ENCODE measurements at regions not wholly inside any gene's neighbourhood (a gene's known extent, or its start where the extent isn't known, plus 50 kb on each side); places are given as distances from the start of the nearest gene placed in this dataset.
A peak's percentile ranks its signal among the peaks of the same experiment; 100 is the strongest.

DNA sequence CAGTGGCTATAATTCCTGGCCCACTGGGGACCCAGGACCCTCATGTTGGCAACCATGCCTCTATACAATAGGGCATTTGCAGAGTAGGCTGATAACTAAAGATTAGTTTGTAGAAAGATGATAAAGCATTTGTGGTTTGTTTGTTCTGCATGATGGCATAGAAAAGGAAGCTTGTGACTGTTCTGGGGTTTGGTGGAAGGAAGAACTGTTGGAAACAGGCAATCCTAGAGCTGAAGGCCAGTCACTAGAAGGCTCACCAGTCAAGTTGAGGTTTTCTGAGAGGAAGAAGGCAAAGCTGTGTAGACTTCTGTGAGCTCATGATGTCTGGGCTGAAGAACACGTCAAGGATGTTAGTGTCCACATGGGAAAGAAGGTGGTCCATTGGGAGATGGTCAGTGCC, 140.3 kb upstream of the VANGL1 start:
- H3K27ac ChIP-seq = no peak overlapping the region
- DNase-seq (ENCODE audit: low spot score) = no peak
- POLR2A ChIA-PET (ENCODE audit: low non-redundant PET) = no interaction called here
- CTCF ChIA-PET = interaction anchor here (1.1 kb wide), 1 partner anchor 44 kb away, joined by 3 read pairs; no protein-coding TSS in a partner anchor
- TF ChIP-seq, protein P1, sequence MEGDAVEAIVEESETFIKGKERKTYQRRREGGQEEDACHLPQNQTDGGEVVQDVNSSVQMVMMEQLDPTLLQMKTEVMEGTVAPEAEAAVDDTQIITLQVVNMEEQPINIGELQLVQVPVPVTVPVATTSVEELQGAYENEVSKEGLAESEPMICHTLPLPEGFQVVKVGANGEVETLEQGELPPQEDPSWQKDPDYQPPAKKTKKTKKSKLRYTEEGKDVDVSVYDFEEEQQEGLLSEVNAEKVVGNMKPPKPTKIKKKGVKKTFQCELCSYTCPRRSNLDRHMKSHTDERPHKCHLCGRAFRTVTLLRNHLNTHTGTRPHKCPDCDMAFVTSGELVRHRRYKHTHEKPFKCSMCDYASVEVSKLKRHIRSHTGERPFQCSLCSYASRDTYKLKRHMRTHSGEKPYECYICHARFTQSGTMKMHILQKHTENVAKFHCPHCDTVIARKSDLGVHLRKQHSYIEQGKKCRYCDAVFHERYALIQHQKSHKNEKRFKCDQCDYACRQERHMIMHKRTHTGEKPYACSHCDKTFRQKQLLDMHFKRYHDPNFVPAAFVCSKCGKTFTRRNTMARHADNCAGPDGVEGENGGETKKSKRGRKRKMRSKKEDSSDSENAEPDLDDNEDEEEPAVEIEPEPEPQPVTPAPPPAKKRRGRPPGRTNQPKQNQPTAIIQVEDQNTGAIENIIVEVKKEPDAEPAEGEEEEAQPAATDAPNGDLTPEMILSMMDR (conservative IDR thresholded peaks at IDR 0.05; ENCODE audit: low read depth) = no peak

DNA sequence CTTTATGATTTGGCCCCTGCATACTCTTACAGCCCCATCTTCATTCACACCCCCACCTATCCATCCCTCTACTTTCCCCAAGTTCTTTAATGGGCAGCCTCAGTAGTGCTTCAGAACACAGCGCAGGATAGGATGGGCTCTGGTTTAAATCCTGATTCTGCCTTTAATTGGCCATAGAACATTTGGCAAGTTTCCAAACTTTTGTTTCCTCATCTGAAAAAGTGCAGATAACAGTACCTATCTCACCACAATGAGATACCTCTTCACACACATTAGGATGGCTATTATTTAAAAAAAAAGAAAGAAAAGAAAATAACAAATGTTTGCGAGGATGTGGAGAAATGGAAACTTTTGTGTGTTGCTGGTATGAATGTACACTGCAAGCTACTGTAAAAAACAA, 142.5 kb upstream of the VANGL1 start:
- DNase-seq (ENCODE audit: low spot score) = no peak
- POLR2A ChIA-PET (ENCODE audit: low non-redundant PET) = no interaction called here
- CTCF ChIA-PET = no interaction called here

DNA sequence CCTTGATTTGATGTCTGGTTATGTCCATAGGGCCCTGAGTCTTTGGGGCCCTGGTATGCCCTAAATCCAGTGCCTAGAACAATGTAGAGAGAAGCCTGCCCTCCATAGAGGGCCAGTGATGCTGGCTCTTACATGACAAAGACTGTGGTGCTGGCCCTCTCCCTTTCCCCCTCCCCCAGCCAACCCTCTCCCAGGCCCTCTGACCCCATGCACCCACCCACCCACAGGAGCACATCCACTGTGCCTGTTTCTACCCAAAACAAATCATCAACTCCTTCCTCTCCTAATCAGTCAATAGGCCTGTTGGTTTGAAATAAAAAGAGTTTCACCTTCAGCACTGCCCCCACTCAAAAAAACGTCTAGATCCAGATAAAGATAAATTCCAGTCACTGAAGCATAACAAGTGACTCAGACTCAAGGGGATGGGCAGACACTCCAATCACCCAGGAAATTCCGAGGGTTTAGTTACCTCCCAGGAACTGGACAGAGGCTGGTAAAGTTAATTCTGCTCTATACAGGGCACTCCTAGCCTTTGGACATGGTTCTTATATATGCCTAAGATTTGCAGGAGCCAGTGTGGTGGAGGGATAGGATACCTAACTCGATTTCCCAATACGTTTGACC, 144.8 kb upstream of the VANGL1 start:
- CTCF ChIA-PET = no interaction called here
- TF ChIP-seq, protein P1 (conservative IDR thresholded peaks at IDR 0.05; ENCODE audit: low read depth) = no peak
- DNase-seq (ENCODE audit: low spot score) = peak; percentile 84
- POLR2A ChIA-PET (ENCODE audit: low non-redundant PET) = no interaction called here
- peak overlapping the region; percentile 88 for H3K27ac ChIP-seq

More for the DNA sequence above, 142.5 kb upstream of the VANGL1 start:
- TF ChIP-seq, protein P1 (conservative IDR thresholded peaks at IDR 0.05; ENCODE audit: low read depth) = no peak
- no peak overlapping the region for H3K27ac ChIP-seq

DNA sequence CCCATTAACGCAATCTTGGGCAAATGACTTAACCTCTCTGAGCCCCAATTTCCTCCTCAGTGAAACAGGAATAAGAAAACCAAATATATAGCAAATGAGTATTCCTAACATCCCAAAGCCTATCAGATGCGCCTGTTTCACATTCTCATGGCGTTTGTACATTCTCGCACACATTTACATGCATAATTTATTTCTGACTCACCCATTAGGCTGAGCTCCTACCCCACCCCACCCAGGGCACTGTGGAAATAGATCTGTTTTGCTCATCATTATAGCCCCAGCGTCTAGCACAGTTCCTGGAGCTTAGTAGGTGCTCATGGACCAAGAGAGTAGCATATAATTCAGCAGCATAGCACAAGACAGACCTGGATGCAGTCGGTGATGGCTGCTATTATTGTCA, 146.1 kb upstream of the VANGL1 start:
- H3K27ac ChIP-seq = peak overlapping the region; percentile 88
- ChIA-PET POLR2A (ENCODE audit: low non-redundant PET) (no interaction called here), CTCF (no interaction called here)
- peak; percentile 69 for DNase-seq (ENCODE audit: low spot score)
- TF ChIP-seq, protein P1 (conservative IDR thresholded peaks at IDR 0.05; ENCODE audit: low read depth) = no peak

GRCh38 chr1:115495111-115495510, 146.7 kb upstream of the VANGL1 start:
- TF ChIP-seq, protein P1 (conservative IDR thresholded peaks at IDR 0.05; ENCODE audit: low read depth) = no peak
- ChIA-PET POLR2A (ENCODE audit: low non-redundant PET) (no interaction called here), CTCF (no interaction called here)
- H3K27ac ChIP-seq = peak overlapping the region; percentile 88
- DNase-seq (ENCODE audit: low spot score) = no peak

- ChIA-PET CTCF (interaction anchor here (0.7 kb wide), 1 partner anchor 101 kb away, joined by 3 read pairs; no protein-coding TSS in a partner anchor), POLR2A (ENCODE audit: low non-redundant PET) (no interaction called here)
- TF ChIP-seq, protein P1 (conservative IDR thresholded peaks at IDR 0.05; ENCODE audit: low read depth) = no peak
- H3K27ac ChIP-seq = peak overlapping the region; percentile 10; the same call in 1 of the 2 replicates
- DNase-seq (ENCODE audit: low spot score) = no peak
These were observed 147.9 kb upstream of the VANGL1 start for GRCh38 chr1:115493834-115494233.

Data from RWPE1 (cell line).